ENCODE measurements at regions not wholly inside any gene's neighbourhood (a gene's known extent, or its start where the extent isn't known, plus 50 kb on each side); places are given as distances from the start of the nearest gene placed in this dataset.

DNA sequence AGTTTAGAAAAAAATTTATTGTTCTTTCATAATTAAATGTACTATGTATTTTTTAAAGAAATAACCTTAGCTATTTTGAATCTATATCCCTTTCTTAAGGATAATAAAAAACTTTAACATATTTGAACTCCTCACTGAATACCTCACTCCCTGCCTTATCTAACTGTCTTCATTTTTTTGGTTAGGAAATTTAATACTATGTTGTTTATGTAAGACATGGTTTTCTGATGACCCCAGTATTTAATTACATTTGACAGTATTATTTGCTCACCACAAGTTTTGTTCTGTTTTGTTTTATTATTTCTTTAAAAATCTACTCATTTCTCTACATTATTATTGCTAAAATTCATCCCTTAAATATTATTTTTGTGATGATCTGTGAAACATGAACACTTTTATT is 394.4 kb upstream of the ADGRB3 start (continued):
- TF ChIP-seq CHD7 (IDR thresholded peaks at IDR 0.05; ENCODE audit: insufficient replicate concordance, low read length) (no peak), ASH2L (IDR thresholded peaks at IDR 0.05; ENCODE audit: low read length) (no peak), CHD2 (IDR thresholded peaks at IDR 0.05; ENCODE audit: low read length) (no peak), BRCA1 (IDR thresholded peaks at IDR 0.05; ENCODE audit: low read depth, low read length) (no peak), CTBP2 (IDR thresholded peaks at IDR 0.05; ENCODE audit: borderline replicate concordance, insufficient read depth, insufficient read length, low read length) (no peak), FOSL1 (IDR thresholded peaks at IDR 0.05; ENCODE audit: insufficient read depth, low read depth, low read length) (no peak), RNF2 (IDR thresholded peaks at IDR 0.05; ENCODE audit: borderline replicate concordance, low read depth, low read length, missing control alignments, poor library complexity, severe bottlenecking) (no peak), EP300 (IDR thresholded peaks at IDR 0.05; ENCODE audit: borderline replicate concordance in 1 of 2, low read depth in 2 of 2, low read length in 2 of 2) (no peak), SAP30 (IDR thresholded peaks at IDR 0.05; ENCODE audit: insufficient read depth, insufficient replicate concordance, low read length) (no peak)
- TF ChIP-seq, protein P1, sequence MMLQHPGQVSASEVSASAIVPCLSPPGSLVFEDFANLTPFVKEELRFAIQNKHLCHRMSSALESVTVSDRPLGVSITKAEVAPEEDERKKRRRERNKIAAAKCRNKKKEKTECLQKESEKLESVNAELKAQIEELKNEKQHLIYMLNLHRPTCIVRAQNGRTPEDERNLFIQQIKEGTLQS (IDR thresholded peaks at IDR 0.05; ENCODE audit: insufficient read depth, low read depth, low read length): no peak

All from H1 (cell line).